ENCODE measurements at regions not wholly inside any gene's neighbourhood (a gene's known extent, or its start where the extent isn't known, plus 50 kb on each side); places are given as distances from the start of the nearest gene placed in this dataset.

DNA sequence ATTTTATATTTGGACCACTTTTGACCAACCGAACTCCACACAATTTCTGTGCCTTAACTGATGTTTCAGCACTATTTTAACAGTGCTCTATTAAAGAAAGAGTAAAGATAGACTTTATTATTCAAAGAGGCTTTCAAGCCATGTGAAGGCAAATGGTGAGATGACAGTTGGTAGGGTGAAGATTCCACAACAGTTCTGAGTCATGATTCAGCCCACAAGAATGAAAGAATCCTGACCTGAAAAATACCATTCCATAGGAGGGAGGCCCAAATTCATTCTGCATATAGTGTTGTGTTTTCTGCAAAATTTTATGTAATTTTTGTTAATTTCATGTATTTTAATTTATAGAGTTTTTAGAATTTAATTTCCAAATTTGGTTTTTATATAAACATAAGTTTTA lies 135.6 kb upstream of the STAC start (continued):
- TF ChIP-seq EP300 (IDR thresholded peaks at IDR 0.05; ENCODE audit: borderline replicate concordance in 1 of 2, low read depth in 1 of 2, low read length in 1 of 2) (0 out of 4 replicates have a peak, but pooled peaks of 1 of the 2 experiments have one; percentile 22), FOXJ3 (CRISPR knock-in tag; IDR thresholded peaks at IDR 0.05) (no peak), USF2 (IDR thresholded peaks at IDR 0.05; ENCODE audit: borderline replicate concordance, low read depth, low read length) (no peak), YY1 (IDR thresholded peaks at IDR 0.05; ENCODE audit: low read depth) (no peak), GATA2 (CRISPR knock-in tag; IDR thresholded peaks at IDR 0.05) (no peak), TEAD4 (IDR thresholded peaks at IDR 0.05; ENCODE audit: borderline replicate concordance, insufficient read depth) (0 out of 2 replicates have a peak, but pooled peaks have one; percentile 30)
- TF ChIP-seq, protein P1, sequence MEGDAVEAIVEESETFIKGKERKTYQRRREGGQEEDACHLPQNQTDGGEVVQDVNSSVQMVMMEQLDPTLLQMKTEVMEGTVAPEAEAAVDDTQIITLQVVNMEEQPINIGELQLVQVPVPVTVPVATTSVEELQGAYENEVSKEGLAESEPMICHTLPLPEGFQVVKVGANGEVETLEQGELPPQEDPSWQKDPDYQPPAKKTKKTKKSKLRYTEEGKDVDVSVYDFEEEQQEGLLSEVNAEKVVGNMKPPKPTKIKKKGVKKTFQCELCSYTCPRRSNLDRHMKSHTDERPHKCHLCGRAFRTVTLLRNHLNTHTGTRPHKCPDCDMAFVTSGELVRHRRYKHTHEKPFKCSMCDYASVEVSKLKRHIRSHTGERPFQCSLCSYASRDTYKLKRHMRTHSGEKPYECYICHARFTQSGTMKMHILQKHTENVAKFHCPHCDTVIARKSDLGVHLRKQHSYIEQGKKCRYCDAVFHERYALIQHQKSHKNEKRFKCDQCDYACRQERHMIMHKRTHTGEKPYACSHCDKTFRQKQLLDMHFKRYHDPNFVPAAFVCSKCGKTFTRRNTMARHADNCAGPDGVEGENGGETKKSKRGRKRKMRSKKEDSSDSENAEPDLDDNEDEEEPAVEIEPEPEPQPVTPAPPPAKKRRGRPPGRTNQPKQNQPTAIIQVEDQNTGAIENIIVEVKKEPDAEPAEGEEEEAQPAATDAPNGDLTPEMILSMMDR (IDR thresholded peaks at IDR 0.05): no peak

DNA sequence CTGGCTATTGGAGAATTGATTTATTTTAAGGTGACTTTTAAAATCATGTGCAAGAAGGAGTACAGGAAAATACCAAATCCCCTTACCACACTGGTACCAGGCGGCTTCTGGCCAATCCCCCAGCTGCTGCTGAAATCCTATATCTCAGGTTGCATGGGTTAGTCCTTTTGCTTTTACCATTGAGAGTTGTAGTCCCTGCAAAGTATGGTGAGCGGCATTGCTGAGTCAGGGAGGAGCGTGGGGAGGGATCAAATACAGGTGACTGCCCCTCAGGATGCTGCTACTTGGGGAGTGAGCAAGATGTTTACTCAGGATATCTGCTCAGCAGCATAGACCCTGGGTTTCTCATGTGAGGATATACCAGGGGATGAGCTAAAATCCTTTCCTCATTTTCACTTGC lies 131.9 kb upstream of the STAC start:
- no peaks in the 10 kb centered on the region for H3K9me2 ChIP-seq
- 63% methylated on average over 3 of the region's 3 CpGs for WGBS (ENCODE audit: low lambda C conversion rate)
- no peak overlapping the region for H3K9ac ChIP-seq
- H3K27ac ChIP-seq (ENCODE audit: low read depth in 2 of 2, low read length in 1 of 2): no peak overlapping the region
- no peaks in the 10 kb centered on the region for H3F3A ChIP-seq (replicated peaks; ENCODE audit: insufficient read depth)
- no peak overlapping the region for H2AFZ ChIP-seq (ENCODE audit: low read depth)
- H3K79me2 ChIP-seq (ENCODE audit: insufficient read depth): no peaks in the 10 kb centered on the region
- DNase-seq: no peak
- no peak overlapping the region for H3K4me2 ChIP-seq
- TF ChIP-seq TEAD4 (IDR thresholded peaks at IDR 0.05; ENCODE audit: borderline replicate concordance, insufficient read depth) (no peak), TAF1 (IDR thresholded peaks at IDR 0.05; ENCODE audit: borderline replicate concordance, low read depth, low read length) (no peak), EP300 (IDR thresholded peaks at IDR 0.05; ENCODE audit: borderline replicate concordance in 1 of 2, low read depth in 1 of 2, low read length in 1 of 2) (no peak)
- H3K27me3 ChIP-seq (ENCODE audit: insufficient read depth): no peaks in the 10 kb centered on the region
- H3K9me3 ChIP-seq: peaks cover 9% of the 10 kb centered on the region; the same call in 1 of the 2 replicates
- H3K36me3 ChIP-seq (replicated peaks in 1 of 2; ENCODE audit: control insufficient read depth in 1 of 2, insufficient read depth in 2 of 2, low read length in 1 of 2): no peaks in the 10 kb centered on the region
- H3K4me1 ChIP-seq (ENCODE audit: control insufficient read depth in 1 of 2, insufficient read depth in 2 of 2, low read depth in 1 of 2, low read length in 1 of 2): no peaks in the 10 kb centered on the region
- no peaks in the 10 kb centered on the region for H4K20me1 ChIP-seq (ENCODE audit: insufficient read depth)
- H3K4me3 ChIP-seq (ENCODE audit: low read depth in 2 of 2, low read length in 1 of 2): no peak overlapping the region
- ChIA-PET POLR2A (no interaction called here), CTCF (interaction anchor here (1.4 kb wide), 1 partner anchor 12 kb away, joined by 4 read pairs; no protein-coding TSS in a partner anchor)

GRCh38 chr3:36250191-36250590 lies 130.1 kb upstream of the STAC start:
- H3K9me3 ChIP-seq: peaks cover 9% of the 10 kb centered on the region; the same call in 1 of the 2 replicates
- no peaks in the 10 kb centered on the region for H3F3A ChIP-seq (replicated peaks; ENCODE audit: insufficient read depth)
- H3K9ac ChIP-seq: no peak overlapping the region
- H4K20me1 ChIP-seq (ENCODE audit: insufficient read depth): no peaks in the 10 kb centered on the region
- H3K27me3 ChIP-seq (ENCODE audit: insufficient read depth): no peaks in the 10 kb centered on the region
- ChIA-PET CTCF (no interaction called here), POLR2A (no interaction called here)
- H3K4me2 ChIP-seq: no peak overlapping the region
- no peak overlapping the region for H3K27ac ChIP-seq (ENCODE audit: low read depth in 2 of 2, low read length in 1 of 2)
- WGBS (ENCODE audit: low lambda C conversion rate): 40% methylated on average over 1 of the region's 1 CpG
- no peak for TF ChIP-seq REST (IDR thresholded peaks at IDR 0.05; ENCODE audit: low read depth, low read length)
- H3K79me2 ChIP-seq (ENCODE audit: insufficient read depth): no peaks in the 10 kb centered on the region
- no peak overlapping the region for H2AFZ ChIP-seq (ENCODE audit: low read depth)
- no peaks in the 10 kb centered on the region for H3K36me3 ChIP-seq (replicated peaks in 1 of 2; ENCODE audit: control insufficient read depth in 1 of 2, insufficient read depth in 2 of 2, low read length in 1 of 2)
- DNase-seq: no peak
- no peaks in the 10 kb centered on the region for H3K4me1 ChIP-seq (ENCODE audit: control insufficient read depth in 1 of 2, insufficient read depth in 2 of 2, low read depth in 1 of 2, low read length in 1 of 2)
- no peak overlapping the region for H3K4me3 ChIP-seq (ENCODE audit: low read depth in 2 of 2, low read length in 1 of 2)
- no peaks in the 10 kb centered on the region for H3K9me2 ChIP-seq
